H1 (cell line): ENCODE measurements at regions not wholly inside any gene's neighbourhood (a gene's known extent, or its start where the extent isn't known, plus 50 kb on each side); places are given as distances from the start of the nearest gene placed in this dataset.

ENCODE experiments used
- BCL11A ChIP-seq, 2 experiments: IDR thresholded peaks; one replicate each; pipeline ENCODE4 v1.6.1; 2011; ENCODE audit warnings: low read depth in 2 of 2, low read length in 2 of 2, mild to moderate bottlenecking in 2 of 2
- NRF1 ChIP-seq: IDR thresholded peaks from 2 replicates; pipeline ENCODE4 v1.6.1; 2011; ENCODE audit warnings: mild to moderate bottlenecking, low read depth, low read length, improper control_type of control experiment
- SIX5 ChIP-seq: IDR thresholded peaks from 2 replicates; pipeline ENCODE4 v1.6.1; 2011; ENCODE audit warnings: mild to moderate bottlenecking, low read depth, low read length
- SP2 ChIP-seq: IDR thresholded peaks from 2 replicates; pipeline ENCODE4 v1.6.1; 2012; ENCODE audit warnings: mild to moderate bottlenecking, low read length, inconsistent platforms
- SUZ12 ChIP-seq: fragments of 200-600 bp; sonication (generic); IDR thresholded peaks from 2 replicates; pipeline ENCODE4 v1.6.1; 2012; ENCODE audit warnings: mild to moderate bottlenecking, inconsistent platforms, low read length, moderate library complexity, mixed read lengths
- TAF1 ChIP-seq: IDR thresholded peaks from 2 replicates; pipeline ENCODE4 v1.6.1; 2011; ENCODE audit warnings: mild to moderate bottlenecking, low read depth, low read length
- TEAD4 ChIP-seq: IDR thresholded peaks from 2 replicates; pipeline ENCODE4 v1.6.1; 2012; ENCODE audit warnings: low read depth, low read length, inconsistent platforms, mixed read lengths
- ZNF274 ChIP-seq: IDR thresholded peaks from 2 replicates; pipeline ENCODE4 v1.7.0; 2012; ENCODE audit warnings: low read length, borderline replicate concordance; ENCODE audit errors: extremely low read depth

DNA sequence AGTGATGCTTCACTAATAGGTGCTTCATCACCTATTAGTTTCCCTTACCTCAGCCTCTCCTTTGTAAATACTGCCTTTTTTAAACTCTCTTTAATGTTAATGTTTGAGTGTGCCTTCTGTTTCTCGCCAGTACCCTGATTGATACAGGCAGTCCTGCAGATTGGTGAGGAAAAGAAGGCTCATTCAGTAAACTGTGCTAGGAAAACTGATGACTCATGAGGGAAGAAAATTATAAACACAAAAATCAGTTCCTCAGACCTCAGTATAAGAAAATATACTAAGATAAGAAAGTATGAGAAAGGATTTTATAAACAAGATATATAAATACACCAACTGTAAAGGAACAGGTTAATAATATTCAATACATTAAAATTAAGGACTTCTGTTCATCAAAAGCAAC, 54.8 kb upstream of the OXTR start (continued):
- TF ChIP-seq SP2 (no peak), NRF1 (no peak), SUZ12 (no peak), ZNF274 (no peak), BCL11A (IDR thresholded peaks at IDR 0.05; ENCODE audit: low read depth in 2 of 2, low read length in 2 of 2) (no peak), TAF1 (no peak), SIX5 (no peak), TEAD4 (no peak)
